Osteoblast (primary cell): ENCODE measurements at regions not wholly inside any gene's neighbourhood (a gene's known extent, or its start where the extent isn't known, plus 50 kb on each side); places are given as distances from the start of the nearest gene placed in this dataset.

ENCODE experiments used
- DNase-seq: peaks from one replicate; pipeline ENCODE4 v3.0.0; 2011; ENCODE audit warnings: low spot score, mixed read lengths; ENCODE audit not compliant: insufficient read length; ENCODE audit errors: missing footprints
- H2AFZ ChIP-seq: 2 replicates; pipeline ENCODE4 v1.6.0; 2011; ENCODE audit warnings: mild to moderate bottlenecking, low read length
- H3K27ac ChIP-seq: 2 replicates; pipeline ENCODE4 v1.5.1; 2011; ENCODE audit warnings: mild to moderate bottlenecking, low read depth, low read length, moderate library complexity
- H3K27me3 ChIP-seq: 2 replicates; pipeline ENCODE4 v1.6.0; 2012; ENCODE audit warnings: mild to moderate bottlenecking, control low read depth, inconsistent platforms, low read length, moderate library complexity; ENCODE audit not compliant: insufficient read depth
- H3K36me3 ChIP-seq: 2 replicates; pipeline ENCODE4 v1.5.1; 2011; ENCODE audit warnings: mild to moderate bottlenecking, low read length, control low read depth, moderate library complexity; ENCODE audit not compliant: insufficient read depth
- H3K4me1 ChIP-seq: 2 replicates; pipeline ENCODE4 v1.5.1; 2011; ENCODE audit warnings: mild to moderate bottlenecking, low read length, control low read depth, moderate library complexity; ENCODE audit not compliant: insufficient read depth
- H3K4me2 ChIP-seq: 2 replicates; pipeline ENCODE4 v1.6.0; 2011; ENCODE audit warnings: mild to moderate bottlenecking, low read length; ENCODE audit not compliant: insufficient read depth
- H3K4me3 ChIP-seq: fragments of 200-600 bp; sonication (generic); 3 replicates; pipeline ENCODE4 v1.5.1; 2012; ENCODE audit warnings: mild to moderate bottlenecking, low read length, inconsistent platforms; ENCODE audit not compliant: insufficient read depth
- H3K79me2 ChIP-seq: 2 replicates; pipeline ENCODE4 v1.6.0; 2012; ENCODE audit warnings: mild to moderate bottlenecking, low read length, control low read depth, inconsistent platforms; ENCODE audit not compliant: insufficient read depth
- H3K9me3 ChIP-seq: 2 replicates; pipeline ENCODE4 v1.5.1; 2011; ENCODE audit warnings: low read depth, low read length, control low read depth
- H4K20me1 ChIP-seq: 2 replicates; pipeline ENCODE4 v1.6.0; 2012; ENCODE audit warnings: mild to moderate bottlenecking, low read length, control low read depth; ENCODE audit not compliant: insufficient read depth
- TF ChIP-seq, protein P1 (sequence below): IDR thresholded peaks from 2 replicates; pipeline ENCODE4 v1.5.1; 2011; ENCODE audit warnings: mild to moderate bottlenecking, low read depth, low read length, moderate library complexity; ENCODE audit errors: extremely low read depth

DNA sequence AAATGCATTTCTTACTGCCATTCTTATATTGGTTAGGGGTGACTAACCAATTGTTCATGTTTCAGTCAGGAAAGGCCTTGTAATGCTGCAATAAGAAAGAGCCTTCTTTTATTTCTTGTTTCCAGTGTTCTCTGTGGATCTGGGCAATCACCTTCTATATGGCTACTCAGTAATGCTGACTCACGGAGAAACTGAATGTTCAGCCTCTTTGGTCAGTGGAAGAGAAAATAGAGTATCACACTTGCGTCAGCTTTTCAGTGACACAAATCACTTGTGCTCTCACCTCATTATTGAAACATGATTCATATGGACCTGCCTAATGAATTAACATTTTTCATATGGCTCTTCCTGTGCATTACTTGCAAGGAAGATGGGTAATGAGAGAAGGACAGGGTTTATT, 243.9 kb upstream of the POT1 start:
- Histone ChIP-seq H3K27me3 (no peaks in the 10 kb centered on the region), H3K79me2 (no peaks in the 10 kb centered on the region), H3K4me3 (no peak overlapping the region), H4K20me1 (no peaks in the 10 kb centered on the region), H3K9me3 (no peaks in the 10 kb centered on the region), H2AFZ (no peak overlapping the region), H3K4me2 (no peak overlapping the region), H3K27ac (no peak overlapping the region), H3K4me1 (no peaks in the 10 kb centered on the region), H3K36me3 (no peaks in the 10 kb centered on the region)
- TF ChIP-seq, protein P1, sequence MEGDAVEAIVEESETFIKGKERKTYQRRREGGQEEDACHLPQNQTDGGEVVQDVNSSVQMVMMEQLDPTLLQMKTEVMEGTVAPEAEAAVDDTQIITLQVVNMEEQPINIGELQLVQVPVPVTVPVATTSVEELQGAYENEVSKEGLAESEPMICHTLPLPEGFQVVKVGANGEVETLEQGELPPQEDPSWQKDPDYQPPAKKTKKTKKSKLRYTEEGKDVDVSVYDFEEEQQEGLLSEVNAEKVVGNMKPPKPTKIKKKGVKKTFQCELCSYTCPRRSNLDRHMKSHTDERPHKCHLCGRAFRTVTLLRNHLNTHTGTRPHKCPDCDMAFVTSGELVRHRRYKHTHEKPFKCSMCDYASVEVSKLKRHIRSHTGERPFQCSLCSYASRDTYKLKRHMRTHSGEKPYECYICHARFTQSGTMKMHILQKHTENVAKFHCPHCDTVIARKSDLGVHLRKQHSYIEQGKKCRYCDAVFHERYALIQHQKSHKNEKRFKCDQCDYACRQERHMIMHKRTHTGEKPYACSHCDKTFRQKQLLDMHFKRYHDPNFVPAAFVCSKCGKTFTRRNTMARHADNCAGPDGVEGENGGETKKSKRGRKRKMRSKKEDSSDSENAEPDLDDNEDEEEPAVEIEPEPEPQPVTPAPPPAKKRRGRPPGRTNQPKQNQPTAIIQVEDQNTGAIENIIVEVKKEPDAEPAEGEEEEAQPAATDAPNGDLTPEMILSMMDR, result no peak
- DNase-seq, result no peak

DNA sequence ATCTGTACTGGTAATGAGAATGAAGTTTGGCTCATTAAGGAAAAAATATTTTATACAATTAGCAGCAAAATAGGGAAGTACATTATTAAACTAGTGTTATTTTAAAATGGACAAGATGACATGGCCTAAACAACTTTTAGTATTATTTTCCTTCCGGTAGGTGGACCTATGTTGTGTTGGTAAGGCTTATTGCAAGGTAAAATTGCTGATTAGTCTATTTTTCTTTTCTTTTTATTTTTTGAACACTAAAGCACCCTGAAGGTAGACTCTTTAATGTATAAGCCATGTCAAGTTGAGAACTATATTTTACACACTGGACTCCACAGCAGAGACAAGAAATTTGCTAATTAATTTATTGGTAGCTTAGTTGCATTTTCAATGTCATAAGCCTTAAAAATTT, 239.5 kb upstream of the POT1 start:
- H3K36me3 ChIP-seq, result no peaks in the 10 kb centered on the region
- no peak overlapping the region for H2AFZ ChIP-seq
- no peak overlapping the region for H3K27ac ChIP-seq
- no peaks in the 10 kb centered on the region for H3K4me1 ChIP-seq
- no peaks in the 10 kb centered on the region for H3K79me2 ChIP-seq
- H4K20me1 ChIP-seq, result no peaks in the 10 kb centered on the region
- no peak overlapping the region for H3K4me3 ChIP-seq
- peaks cover 2% of the 10 kb centered on the region for H3K9me3 ChIP-seq
- no peak overlapping the region for H3K4me2 ChIP-seq
- TF ChIP-seq, protein P1, result no peak
- no peaks in the 10 kb centered on the region for H3K27me3 ChIP-seq
- no peak for DNase-seq

DNA sequence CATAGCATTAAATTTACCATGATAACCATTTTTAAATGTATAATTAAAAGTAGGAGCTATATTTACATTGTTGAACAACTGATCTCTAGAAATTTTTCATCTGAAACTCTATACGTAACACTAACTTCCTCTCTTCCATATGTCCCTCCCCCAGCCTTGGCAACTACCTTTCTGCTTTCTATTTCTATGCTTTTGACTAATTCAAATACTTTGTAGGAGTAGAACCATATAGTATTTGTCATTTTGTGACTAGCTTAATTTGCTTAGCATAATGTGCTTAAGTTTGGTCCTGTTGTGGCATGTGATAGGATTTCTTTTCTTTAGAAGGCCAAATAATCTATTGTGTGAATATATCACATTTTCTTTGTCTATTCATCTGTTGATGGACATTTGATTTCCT, 225.3 kb upstream of the POT1 start:
- Histone ChIP-seq H3K4me2 (no peak overlapping the region), H3K4me1 (no peaks in the 10 kb centered on the region), H4K20me1 (no peaks in the 10 kb centered on the region), H3K27me3 (no peaks in the 10 kb centered on the region), H3K27ac (no peak overlapping the region), H3K4me3 (no peak overlapping the region), H3K9me3 (no peaks in the 10 kb centered on the region), H3K36me3 (no peaks in the 10 kb centered on the region), H3K79me2 (no peaks in the 10 kb centered on the region), H2AFZ (no peak overlapping the region)
- TF ChIP-seq, protein P1, result no peak
- DNase-seq, result no peak

DNA sequence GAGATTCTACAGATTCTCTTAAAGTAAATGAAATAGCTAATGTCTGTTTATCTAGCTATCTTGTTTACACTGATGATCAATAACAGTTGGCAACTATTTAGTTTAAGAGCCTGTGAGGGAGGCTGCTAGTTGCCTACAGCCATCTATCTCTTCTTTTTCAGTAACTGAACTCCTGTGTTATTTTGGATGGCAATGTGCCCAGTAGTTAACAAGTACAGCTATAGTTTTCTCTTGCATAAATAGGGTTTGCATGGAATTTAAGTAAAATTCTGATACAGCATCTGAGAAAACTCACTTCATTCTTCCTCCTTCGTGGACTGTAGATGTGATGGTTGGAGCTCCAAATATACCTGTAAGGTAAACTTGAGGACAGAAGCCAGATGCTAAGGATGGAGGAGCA, 219.5 kb upstream of the POT1 start:
- Histone ChIP-seq H3K4me2 (no peak overlapping the region), H3K9me3 (no peaks in the 10 kb centered on the region), H3K4me3 (no peak overlapping the region), H3K27ac (no peak overlapping the region), H2AFZ (no peak overlapping the region), H3K79me2 (no peaks in the 10 kb centered on the region), H3K4me1 (no peaks in the 10 kb centered on the region), H4K20me1 (no peaks in the 10 kb centered on the region), H3K36me3 (no peaks in the 10 kb centered on the region), H3K27me3 (no peaks in the 10 kb centered on the region)
- TF ChIP-seq, protein P1, result no peak
- DNase-seq, result no peak
